ENCODE measurements at regions not wholly inside any gene's neighbourhood (a gene's known extent, or its start where the extent isn't known, plus 50 kb on each side); places are given as distances from the start of the nearest gene placed in this dataset.

DNA sequence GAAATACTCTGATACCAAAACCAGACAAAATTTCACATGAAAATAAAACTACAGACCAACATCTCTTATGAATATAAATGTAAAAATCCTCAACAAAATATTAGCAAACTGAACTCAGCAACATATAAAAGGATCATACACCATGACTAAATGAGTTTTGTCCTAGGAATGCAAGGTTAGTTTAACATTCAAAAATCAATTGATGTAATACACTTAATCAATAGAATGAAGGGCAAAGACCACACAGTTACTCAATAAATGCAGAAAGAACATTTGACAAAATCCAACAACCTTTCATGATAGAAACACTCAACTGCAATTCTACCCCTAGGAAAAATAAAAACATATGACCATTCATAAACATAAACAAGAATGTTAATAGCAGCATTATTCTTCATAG, 50.2 kb upstream of the DCTD start:
- H3K4me3 ChIP-seq (ENCODE audit: low read depth, low read length): no peak overlapping the region
- DNase-seq (ENCODE audit: low read depth): no peak
- TF ChIP-seq MYC (IDR thresholded peaks at IDR 0.05; ENCODE audit: low read depth, low read length): no peak
- no peak for TF ChIP-seq POLR2A (IDR thresholded peaks at IDR 0.05; ENCODE audit: extremely low read depth, insufficient read length)
- no peak for TF ChIP-seq MAX (IDR thresholded peaks at IDR 0.05; ENCODE audit: low read depth, low read length)
- TF ChIP-seq, protein P1, sequence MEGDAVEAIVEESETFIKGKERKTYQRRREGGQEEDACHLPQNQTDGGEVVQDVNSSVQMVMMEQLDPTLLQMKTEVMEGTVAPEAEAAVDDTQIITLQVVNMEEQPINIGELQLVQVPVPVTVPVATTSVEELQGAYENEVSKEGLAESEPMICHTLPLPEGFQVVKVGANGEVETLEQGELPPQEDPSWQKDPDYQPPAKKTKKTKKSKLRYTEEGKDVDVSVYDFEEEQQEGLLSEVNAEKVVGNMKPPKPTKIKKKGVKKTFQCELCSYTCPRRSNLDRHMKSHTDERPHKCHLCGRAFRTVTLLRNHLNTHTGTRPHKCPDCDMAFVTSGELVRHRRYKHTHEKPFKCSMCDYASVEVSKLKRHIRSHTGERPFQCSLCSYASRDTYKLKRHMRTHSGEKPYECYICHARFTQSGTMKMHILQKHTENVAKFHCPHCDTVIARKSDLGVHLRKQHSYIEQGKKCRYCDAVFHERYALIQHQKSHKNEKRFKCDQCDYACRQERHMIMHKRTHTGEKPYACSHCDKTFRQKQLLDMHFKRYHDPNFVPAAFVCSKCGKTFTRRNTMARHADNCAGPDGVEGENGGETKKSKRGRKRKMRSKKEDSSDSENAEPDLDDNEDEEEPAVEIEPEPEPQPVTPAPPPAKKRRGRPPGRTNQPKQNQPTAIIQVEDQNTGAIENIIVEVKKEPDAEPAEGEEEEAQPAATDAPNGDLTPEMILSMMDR (IDR thresholded peaks at IDR 0.05; ENCODE audit: low read depth, low read length): no peak

All from NB4 (cell line).